COLO668 (cell line): ENCODE measurements at regions not wholly inside any gene's neighbourhood (a gene's known extent, or its start where the extent isn't known, plus 50 kb on each side); places are given as distances from the start of the nearest gene placed in this dataset.

Source experiments
- DNase-seq: peaks from one replicate; lab custom pipeline; 2025; ENCODE audit not compliant: unreplicated experiment; lab: John Stamatoyannopoulos, UW

- no peak for DNase-seq
Observed at GRCh38 chr2:18901242-18901641, 311.9 kb upstream of the NT5C1B start.

- no peak for DNase-seq
Observed at GRCh38 chr2:18900691-18901141, 311.3 kb upstream of the NT5C1B start.

- DNase-seq: no peak
Observed at GRCh38 chr2:18899725-18900124, 310.4 kb upstream of the NT5C1B start.

GRCh38 chr2:18898271-18898670 is 308.9 kb upstream of the NT5C1B start:
- DNase-seq: no peak

- DNase-seq: no peak
Observed at GRCh38 chr2:18896125-18896764, 306.9 kb upstream of the NT5C1B start.

- DNase-seq: no peak
Observed at GRCh38 chr2:18891600-18892345, 302.4 kb upstream of the NT5C1B start.

GRCh38 chr2:18889565-18890332 is 300.4 kb upstream of the NT5C1B start:
- no peak for DNase-seq

GRCh38 chr2:18885457-18885856 is 296.1 kb upstream of the NT5C1B start:
- DNase-seq: no peak

- no peak for DNase-seq
Observed at GRCh38 chr2:18883616-18884456, 294.5 kb upstream of the NT5C1B start.

- no peak for DNase-seq
Observed at GRCh38 chr2:18871430-18871829, 282.1 kb upstream of the NT5C1B start.

GRCh38 chr2:18870307-18870706 is 280.9 kb upstream of the NT5C1B start:
- DNase-seq: no peak

GRCh38 chr2:18861951-18862350 is 272.6 kb upstream of the NT5C1B start:
- DNase-seq: no peak

GRCh38 chr2:18860179-18860578 is 270.8 kb upstream of the NT5C1B start:
- DNase-seq: no peak

- no peak for DNase-seq
Observed at GRCh38 chr2:18856765-18857164, 267.4 kb upstream of the NT5C1B start.

GRCh38 chr2:18855027-18855426 is 265.7 kb upstream of the NT5C1B start:
- no peak for DNase-seq

- no peak for DNase-seq
Observed at GRCh38 chr2:18849841-18850578, 260.6 kb upstream of the NT5C1B start.

- no peak for DNase-seq
Observed at GRCh38 chr2:18848646-18849045, 259.3 kb upstream of the NT5C1B start.

GRCh38 chr2:18845854-18846445 is 256.6 kb upstream of the NT5C1B start:
- DNase-seq: no peak

- DNase-seq: no peak
Observed at GRCh38 chr2:18842836-18843235, 253.5 kb upstream of the NT5C1B start.
